ENCODE measurements at regions not wholly inside any gene's neighbourhood (a gene's known extent, or its start where the extent isn't known, plus 50 kb on each side); places are given as distances from the start of the nearest gene placed in this dataset.
"Not testable (repeated sequence)": the region's sequence is repeated elsewhere in the genome, so short reads cannot be mapped to it uniquely, and the experiment has no call there.

GRCh38 chr5:54404568-54404967 lies 50.9 kb upstream of the HSPB3 start:
- TF ChIP-seq CTCF (IDR thresholded peaks at IDR 0.05), result no peak
- intact Hi-C loops (cut with DNase I), result no loop called here
- Histone ChIP-seq H3K27me3 (no peaks in the 10 kb centered on the region), H3K27ac (no peak overlapping the region), H3K4me1 (peaks cover 2% of the 10 kb centered on the region), H3K9me3 (no peaks in the 10 kb centered on the region), H3K4me3 (no peak overlapping the region), H3K36me3 (no peaks in the 10 kb centered on the region)
- DNase-seq (no peak), ATAC-seq (no peak)

GRCh38 chr5:54403885-54404416 lies 51.5 kb upstream of the HSPB3 start:
- Histone ChIP-seq H3K27me3 (no peaks in the 10 kb centered on the region), H3K9me3 (no peaks in the 10 kb centered on the region), H3K4me1 (peaks cover 2% of the 10 kb centered on the region), H3K36me3 (no peaks in the 10 kb centered on the region), H3K4me3 (no peak overlapping the region), H3K27ac (no peak overlapping the region)
- no peak for DNase-seq
- TF ChIP-seq CTCF (IDR thresholded peaks at IDR 0.05), result no peak
- intact Hi-C loops (cut with DNase I), result no loop called here
- ATAC-seq, result no peak

GRCh38 chr5:54403121-54403520 lies 52.4 kb upstream of the HSPB3 start:
- no peak overlapping the region for H3K27ac ChIP-seq
- no peak overlapping the region for H3K4me3 ChIP-seq
- DNase-seq (no peak), ATAC-seq (peak; percentile 15)
- peaks cover 2% of the 10 kb centered on the region for H3K4me1 ChIP-seq
- intact Hi-C loops (cut with DNase I), result no loop called here
- no peak for TF ChIP-seq CTCF (IDR thresholded peaks at IDR 0.05)
- no peaks in the 10 kb centered on the region for H3K27me3 ChIP-seq
- H3K36me3 ChIP-seq, result no peaks in the 10 kb centered on the region
- no peaks in the 10 kb centered on the region for H3K9me3 ChIP-seq

- Histone ChIP-seq H3K4me1 (peaks cover 2% of the 10 kb centered on the region), H3K27ac (no peak overlapping the region), H3K4me3 (no peak overlapping the region), H3K36me3 (no peaks in the 10 kb centered on the region), H3K27me3 (no peaks in the 10 kb centered on the region), H3K9me3 (no peaks in the 10 kb centered on the region)
- no peak for TF ChIP-seq CTCF (IDR thresholded peaks at IDR 0.05)
- ATAC-seq (peak; percentile 45), DNase-seq (no peak)
- intact Hi-C loops (cut with DNase I), result no loop called here
Observed at GRCh38 chr5:54401515-54401914, 54.0 kb upstream of the HSPB3 start.

- no peak overlapping the region for H3K27ac ChIP-seq
- H3K4me3 ChIP-seq, result no peak overlapping the region
- no peaks in the 10 kb centered on the region for H3K9me3 ChIP-seq
- DNase-seq (no peak), ATAC-seq (no peak)
- H3K27me3 ChIP-seq, result no peaks in the 10 kb centered on the region
- H3K4me1 ChIP-seq, result no peaks in the 10 kb centered on the region
- intact Hi-C loops (cut with DNase I), result no loop called here
- H3K36me3 ChIP-seq, result no peaks in the 10 kb centered on the region
- no peak for TF ChIP-seq CTCF (IDR thresholded peaks at IDR 0.05)
Observed at GRCh38 chr5:54398191-54398590, 57.3 kb upstream of the HSPB3 start.

- Histone ChIP-seq H3K4me1 (no peaks in the 10 kb centered on the region), H3K27ac (no peak overlapping the region), H3K9me3 (no peaks in the 10 kb centered on the region), H3K4me3 (no peak overlapping the region), H3K36me3 (no peaks in the 10 kb centered on the region), H3K27me3 (no peaks in the 10 kb centered on the region)
- DNase-seq (no peak), ATAC-seq (no peak)
- intact Hi-C loops (cut with DNase I), result no loop called here
- no peak for TF ChIP-seq CTCF (IDR thresholded peaks at IDR 0.05)
Observed at GRCh38 chr5:54397420-54397819, 58.1 kb upstream of the HSPB3 start.

- intact Hi-C loops (cut with DNase I); ATAC-seq; DNase-seq; H3K27me3 ChIP-seq; H3K36me3 ChIP-seq; H3K9me3 ChIP-seq; H3K4me3 ChIP-seq; H3K4me1 ChIP-seq; H3K27ac ChIP-seq: not testable (repeated sequence)
Observed at GRCh38 chr5:54393007-54393406, 62.5 kb upstream of the HSPB3 start.
